Endothelial cell of umbilical vein (primary cell): ENCODE measurements at regions not wholly inside any gene's neighbourhood (a gene's known extent, or its start where the extent isn't known, plus 50 kb on each side); places are given as distances from the start of the nearest gene placed in this dataset.

ENCODE experiments used
- BruUV-seq: library from RNA; stranded (reverse); fragments of 400-500 nt; replicated peaks from 2 replicates; lab custom pipeline; 2021; lab: Mats Ljungman, UMichigan
- CTCF ChIA-PET: fragments of 300-600, 350-600 bp; sonication (Branson Sonifier 250); formaldehyde crosslinking; loops from one replicate; lab custom pipeline; 2021; ENCODE audit warnings: antibody characterized with exemption, inconsistent platforms; lab: Charles Lee
- POLR2A ChIA-PET: fragments of 300-600, 350-600 bp; sonication (Branson Sonifier 250); formaldehyde crosslinking; loops from one replicate; lab custom pipeline; 2021; ENCODE audit warnings: antibody characterized with exemption, inconsistent platforms; lab: Charles Lee
- DNase-seq: peaks from one replicate; pipeline ENCODE4 v3.0.0-alpha.2; 2011; ENCODE audit warnings: low read depth, low spot score
- FAIRE-seq: peaks from 2 replicates; lab custom pipeline; 2011; peaks lifted over from hg19 to GRCh38; lab: Jason Lieb, UNC
- H2AFZ ChIP-seq: 2 replicates; pipeline ENCODE4 v1.6.0; 2012; ENCODE audit warnings: low read depth, low read length, control low read depth, inconsistent platforms
- H3K27ac ChIP-seq: 2 replicates; pipeline ENCODE4 v1.5.1; 2011; ENCODE audit warnings: low read depth, mild to moderate bottlenecking, control low read depth, low read length, moderate library complexity; ENCODE audit not compliant: insufficient read depth
- H3K27me3 ChIP-seq, 2 experiments: 2 replicates each; pipeline versions ENCODE4 v1.6.0 to v1.6.1; 2011; ENCODE audit warnings: low read length in 2 of 2, mixed read lengths in 1 of 2; ENCODE audit not compliant: control insufficient read depth in 2 of 2, insufficient read depth in 2 of 2
- H3K36me3 ChIP-seq, 2 experiments: 2 replicates in 1 of 2; 3 replicates in 1 of 2; pipeline ENCODE4 v1.5.1; 2011; ENCODE audit warnings: low read length in 2 of 2, mild to moderate bottlenecking in 1 of 2, moderate library complexity in 1 of 2; ENCODE audit not compliant: control insufficient read depth in 2 of 2, insufficient read depth in 2 of 2; ENCODE audit errors: extremely low read depth in 1 of 2
- H3K4me1 ChIP-seq: 3 replicates; pipeline ENCODE4 v1.5.1; 2011; ENCODE audit warnings: mild to moderate bottlenecking, low read length; ENCODE audit not compliant: control insufficient read depth, insufficient read depth; ENCODE audit errors: extremely low read depth
- H3K4me2 ChIP-seq: 2 replicates; pipeline ENCODE4 v1.6.1; 2011; ENCODE audit warnings: low read length, control low read depth, mixed read lengths; ENCODE audit not compliant: insufficient read depth
- H3K4me3 ChIP-seq, 3 experiments: fragments of 200-600 bp in 1 of 3; sonication (generic), shearing (Covaris generic) in 1 of 3; replicated peaks in 1 of 3; 2 replicates each; pipeline ENCODE4 v1.5.1; 2011 to 2016; ENCODE audit warnings: control low read depth in 3 of 3, low read length in 3 of 3, mild to moderate bottlenecking in 2 of 3, inconsistent platforms in 1 of 3, low read depth in 1 of 3, moderate library complexity in 1 of 3; ENCODE audit not compliant: insufficient read depth in 1 of 3
- H3K79me2 ChIP-seq: 2 replicates; pipeline ENCODE4 v1.6.0; 2012; ENCODE audit warnings: low read length, inconsistent platforms; ENCODE audit not compliant: control insufficient read depth, insufficient read depth
- H3K9ac ChIP-seq: replicated peaks from 2 replicates; pipeline ENCODE3; 2011; ENCODE audit warnings: low read length, control low read depth; ENCODE audit not compliant: insufficient read depth; ENCODE audit errors: extremely low read depth
- H3K9me1 ChIP-seq: replicated peaks from 3 replicates; pipeline ENCODE4 v1.6.0; 2011; ENCODE audit warnings: mild to moderate bottlenecking, low read length; ENCODE audit not compliant: control insufficient read depth, insufficient read depth; ENCODE audit errors: extremely low read depth
- H3K9me3 ChIP-seq: replicated peaks from 2 replicates; pipeline ENCODE4 v1.5.1; 2012; ENCODE audit warnings: low read length, inconsistent platforms; ENCODE audit not compliant: control insufficient read depth, insufficient read depth
- H4K20me1 ChIP-seq: replicated peaks from 2 replicates; pipeline ENCODE3; 2011; ENCODE audit warnings: mild to moderate bottlenecking, low read length; ENCODE audit not compliant: control insufficient read depth, insufficient read depth; ENCODE audit errors: extremely low read depth
- EZH2 ChIP-seq: IDR thresholded peaks from 2 replicates; pipeline ENCODE4 v1.6.1; 2012; ENCODE audit warnings: borderline replicate concordance, low read depth, mild to moderate bottlenecking, moderate library complexity, low read length, inconsistent platforms; ENCODE audit not compliant: severe bottlenecking
- FOS ChIP-seq: IDR thresholded peaks from 2 replicates; pipeline ENCODE4 v1.6.1; 2011; ENCODE audit warnings: mild to moderate bottlenecking, low read length, moderate library complexity, borderline replicate concordance; ENCODE audit not compliant: insufficient read depth
- GATA2 ChIP-seq: IDR thresholded peaks from 2 replicates; pipeline ENCODE4 v1.7.0; 2011; ENCODE audit warnings: low read depth, mild to moderate bottlenecking, moderate library complexity, mixed read lengths, low read length; ENCODE audit not compliant: insufficient read length, insufficient read depth
- JUN ChIP-seq: IDR thresholded peaks from 2 replicates; pipeline ENCODE4 v1.6.1; 2011; ENCODE audit warnings: borderline replicate concordance, low read depth; ENCODE audit not compliant: insufficient read length, insufficient read depth
- MYC ChIP-seq: IDR thresholded peaks from one replicate; pipeline ENCODE4 v1.6.1; 2011; ENCODE audit warnings: mild to moderate bottlenecking, low read depth, low read length
- POLR2A ChIP-seq: IDR thresholded peaks from 2 replicates; pipeline ENCODE4 v1.6.1; 2012; ENCODE audit warnings: low read depth, mild to moderate bottlenecking, control low read depth, low read length
- POLR2AphosphoS5 ChIP-seq: IDR thresholded peaks from 2 replicates; pipeline ENCODE4 v1.6.1; 2012; ENCODE audit warnings: low read depth, mild to moderate bottlenecking, control low read depth, low read length, moderate library complexity; ENCODE audit not compliant: insufficient read depth
- dilution Hi-C: fragments of 300-500 bp; cut with MboI; formaldehyde crosslinking; loops from one replicate; pipeline ENCODE4 v1.15.0; 2019; ENCODE audit warnings: low sequenced_read_pairs; ENCODE audit not compliant: extremely low pct_ligation_motif_present
- intact Hi-C: fragments of 100-400 bp; cut with micrococcal nuclease; formaldehyde crosslinking; loops from one replicate; pipeline ENCODE4 v1.10.0; 2022
- TF ChIP-seq, protein P1 (sequence below): IDR thresholded peaks from 2 replicates; pipeline ENCODE4 v1.6.1; 2011; ENCODE audit not compliant: insufficient read depth, insufficient read length
- TF ChIP-seq, protein P2 (sequence below), 2 donors: IDR thresholded peaks; 1 replicate in 1 of 2; 2 replicates in 1 of 2; pipeline ENCODE4 v1.5.1; 2011; ENCODE audit warnings: low read length in 2 of 2, mild to moderate bottlenecking in 2 of 2, moderate library complexity in 2 of 2, control low read depth in 1 of 2, inconsistent platforms in 1 of 2, low read depth in 1 of 2; ENCODE audit not compliant: insufficient read depth in 1 of 2; ENCODE audit errors: extremely low read depth in 1 of 2

DNA sequence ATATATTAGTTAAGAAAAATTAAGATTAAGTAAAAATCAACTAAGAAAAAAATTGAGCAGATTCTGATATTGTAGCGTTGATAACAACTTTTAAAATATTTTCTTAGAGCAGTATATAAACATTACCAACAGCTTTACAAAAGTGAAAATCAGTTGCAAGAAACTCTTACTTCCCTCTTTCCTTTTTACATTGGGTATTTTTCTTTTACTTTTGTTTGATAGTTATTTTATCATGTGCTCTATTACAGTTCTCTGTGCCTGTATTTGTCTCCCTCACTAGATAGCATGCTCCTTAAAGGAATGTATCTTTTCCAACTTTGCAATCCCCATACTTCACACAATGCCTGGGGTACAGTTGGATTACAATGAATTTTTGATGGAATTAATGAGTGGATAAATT is 87.5 kb upstream of the P3H2 start:
- Histone ChIP-seq H3K9me3 (no peaks in the 10 kb centered on the region), H3K36me3 (no peaks in the 10 kb centered on the region), H4K20me1 (no peaks in the 10 kb centered on the region), H3K4me3 (no peak overlapping the region), H2AFZ (no peak overlapping the region), H3K27me3 (peaks cover 0 to 2% of the 10 kb centered on the region in 2 experiments), H3K4me1 (no peaks in the 10 kb centered on the region), H3K79me2 (no peaks in the 10 kb centered on the region), H3K9ac (no peak overlapping the region), H3K4me2 (no peak overlapping the region), H3K9me1 (no peaks in the 10 kb centered on the region), H3K27ac (no peak overlapping the region)
- FAIRE-seq (no peak), DNase-seq (no peak)
- POLR2A ChIA-PET, result no interaction called here
- BruUV-seq, result no TSS peak
- dilution Hi-C loops (loop anchor here (25.0 kb wide), 1 partner anchor 246 kb away; no protein-coding TSS in a partner anchor), intact Hi-C loops (no loop called here)
- CTCF ChIA-PET, result no interaction called here
- TF ChIP-seq MYC (no peak), JUN (no peak), POLR2AphosphoS5 (no peak), EZH2 (no peak), FOS (no peak), POLR2A (no peak), GATA2 (no peak)
- TF ChIP-seq, protein P1, sequence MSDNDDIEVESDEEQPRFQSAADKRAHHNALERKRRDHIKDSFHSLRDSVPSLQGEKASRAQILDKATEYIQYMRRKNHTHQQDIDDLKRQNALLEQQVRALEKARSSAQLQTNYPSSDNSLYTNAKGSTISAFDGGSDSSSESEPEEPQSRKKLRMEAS, result no peak
- TF ChIP-seq, protein P2, sequence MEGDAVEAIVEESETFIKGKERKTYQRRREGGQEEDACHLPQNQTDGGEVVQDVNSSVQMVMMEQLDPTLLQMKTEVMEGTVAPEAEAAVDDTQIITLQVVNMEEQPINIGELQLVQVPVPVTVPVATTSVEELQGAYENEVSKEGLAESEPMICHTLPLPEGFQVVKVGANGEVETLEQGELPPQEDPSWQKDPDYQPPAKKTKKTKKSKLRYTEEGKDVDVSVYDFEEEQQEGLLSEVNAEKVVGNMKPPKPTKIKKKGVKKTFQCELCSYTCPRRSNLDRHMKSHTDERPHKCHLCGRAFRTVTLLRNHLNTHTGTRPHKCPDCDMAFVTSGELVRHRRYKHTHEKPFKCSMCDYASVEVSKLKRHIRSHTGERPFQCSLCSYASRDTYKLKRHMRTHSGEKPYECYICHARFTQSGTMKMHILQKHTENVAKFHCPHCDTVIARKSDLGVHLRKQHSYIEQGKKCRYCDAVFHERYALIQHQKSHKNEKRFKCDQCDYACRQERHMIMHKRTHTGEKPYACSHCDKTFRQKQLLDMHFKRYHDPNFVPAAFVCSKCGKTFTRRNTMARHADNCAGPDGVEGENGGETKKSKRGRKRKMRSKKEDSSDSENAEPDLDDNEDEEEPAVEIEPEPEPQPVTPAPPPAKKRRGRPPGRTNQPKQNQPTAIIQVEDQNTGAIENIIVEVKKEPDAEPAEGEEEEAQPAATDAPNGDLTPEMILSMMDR (IDR thresholded peaks at IDR 0.05; ENCODE audit: extremely low read depth in 1 of 2, insufficient read depth in 1 of 2, low read depth in 1 of 2, low read length in 2 of 2), result no peak
